ENCODE measurements at regions not wholly inside any gene's neighbourhood (a gene's known extent, or its start where the extent isn't known, plus 50 kb on each side); places are given as distances from the start of the nearest gene placed in this dataset.

DNA sequence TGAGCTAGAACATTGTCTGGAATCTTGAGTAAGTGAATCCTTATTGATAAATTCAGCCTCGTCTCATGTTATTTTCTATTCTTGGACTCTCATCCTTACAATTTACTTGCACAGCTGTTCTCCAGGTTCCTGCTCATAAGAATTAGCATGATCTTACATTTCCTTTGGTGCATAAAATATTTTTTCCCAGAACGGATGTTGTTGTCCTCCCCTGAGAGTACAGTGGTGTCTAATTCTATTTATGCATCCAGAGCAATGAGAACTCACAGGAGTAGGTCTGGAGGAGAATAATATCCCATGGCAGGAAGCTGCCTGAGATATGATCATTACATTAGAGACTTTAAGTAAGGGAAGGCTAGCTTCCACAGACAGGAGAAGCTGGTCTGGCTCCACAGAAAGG lies 178.4 kb upstream of the MAST4 start:
- H3K27ac ChIP-seq (ENCODE audit: low read depth in 2 of 2, low read length in 1 of 2) = no peak overlapping the region
- no peaks in the 10 kb centered on the region for H3K9me2 ChIP-seq
- WGBS (ENCODE audit: low lambda C conversion rate) = 27% methylated on average over 2 of the region's 2 CpGs
- peak; percentile 21 for DNase-seq
- no peaks in the 10 kb centered on the region for H3K4me1 ChIP-seq (ENCODE audit: control insufficient read depth in 1 of 2, insufficient read depth in 2 of 2, low read depth in 1 of 2, low read length in 1 of 2)
- H3K9ac ChIP-seq = no peak overlapping the region
- H4K20me1 ChIP-seq (ENCODE audit: insufficient read depth) = no peaks in the 10 kb centered on the region
- no peaks in the 10 kb centered on the region for H3K36me3 ChIP-seq (replicated peaks in 1 of 2; ENCODE audit: control insufficient read depth in 1 of 2, insufficient read depth in 2 of 2, low read length in 1 of 2)
- no peaks in the 10 kb centered on the region for H3F3A ChIP-seq (replicated peaks; ENCODE audit: insufficient read depth)
- ChIA-PET CTCF (interaction anchor here (1.0 to 1.5 kb wide), 3 partner anchors 19 to 110 kb away, joined by 3 to 4 read pairs (median 3); no protein-coding TSS in a partner anchor), POLR2A (no interaction called here)
- no peaks in the 10 kb centered on the region for H3K9me3 ChIP-seq
- H3K4me3 ChIP-seq (ENCODE audit: low read depth in 2 of 2, low read length in 1 of 2) = no peak overlapping the region
- no peak for TF ChIP-seq GATA2 (CRISPR knock-in tag; IDR thresholded peaks at IDR 0.05)
- TF ChIP-seq TCF12 (IDR thresholded peaks at IDR 0.05) = no peak
- TF ChIP-seq, protein P1, sequence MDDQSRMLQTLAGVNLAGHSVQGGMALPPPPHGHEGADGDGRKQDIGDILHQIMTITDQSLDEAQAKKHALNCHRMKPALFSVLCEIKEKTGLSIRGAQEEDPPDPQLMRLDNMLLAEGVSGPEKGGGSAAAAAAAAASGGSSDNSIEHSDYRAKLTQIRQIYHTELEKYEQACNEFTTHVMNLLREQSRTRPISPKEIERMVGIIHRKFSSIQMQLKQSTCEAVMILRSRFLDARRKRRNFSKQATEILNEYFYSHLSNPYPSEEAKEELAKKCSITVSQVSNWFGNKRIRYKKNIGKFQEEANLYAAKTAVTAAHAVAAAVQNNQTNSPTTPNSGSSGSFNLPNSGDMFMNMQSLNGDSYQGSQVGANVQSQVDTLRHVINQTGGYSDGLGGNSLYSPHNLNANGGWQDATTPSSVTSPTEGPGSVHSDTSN (IDR thresholded peaks at IDR 0.05) = no peak
- TF ChIP-seq RCOR1 (IDR thresholded peaks at IDR 0.05; ENCODE audit: low read length) = no peak
- no peak for TF ChIP-seq ELF1 (IDR thresholded peaks at IDR 0.05)
- TF ChIP-seq RXRA (IDR thresholded peaks at IDR 0.05; ENCODE audit: borderline replicate concordance, low read depth) = no peak
- TF ChIP-seq, protein P2, sequence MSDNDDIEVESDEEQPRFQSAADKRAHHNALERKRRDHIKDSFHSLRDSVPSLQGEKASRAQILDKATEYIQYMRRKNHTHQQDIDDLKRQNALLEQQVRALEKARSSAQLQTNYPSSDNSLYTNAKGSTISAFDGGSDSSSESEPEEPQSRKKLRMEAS (IDR thresholded peaks at IDR 0.05; ENCODE audit: low read depth) = no peak
- TF ChIP-seq, protein P3, sequence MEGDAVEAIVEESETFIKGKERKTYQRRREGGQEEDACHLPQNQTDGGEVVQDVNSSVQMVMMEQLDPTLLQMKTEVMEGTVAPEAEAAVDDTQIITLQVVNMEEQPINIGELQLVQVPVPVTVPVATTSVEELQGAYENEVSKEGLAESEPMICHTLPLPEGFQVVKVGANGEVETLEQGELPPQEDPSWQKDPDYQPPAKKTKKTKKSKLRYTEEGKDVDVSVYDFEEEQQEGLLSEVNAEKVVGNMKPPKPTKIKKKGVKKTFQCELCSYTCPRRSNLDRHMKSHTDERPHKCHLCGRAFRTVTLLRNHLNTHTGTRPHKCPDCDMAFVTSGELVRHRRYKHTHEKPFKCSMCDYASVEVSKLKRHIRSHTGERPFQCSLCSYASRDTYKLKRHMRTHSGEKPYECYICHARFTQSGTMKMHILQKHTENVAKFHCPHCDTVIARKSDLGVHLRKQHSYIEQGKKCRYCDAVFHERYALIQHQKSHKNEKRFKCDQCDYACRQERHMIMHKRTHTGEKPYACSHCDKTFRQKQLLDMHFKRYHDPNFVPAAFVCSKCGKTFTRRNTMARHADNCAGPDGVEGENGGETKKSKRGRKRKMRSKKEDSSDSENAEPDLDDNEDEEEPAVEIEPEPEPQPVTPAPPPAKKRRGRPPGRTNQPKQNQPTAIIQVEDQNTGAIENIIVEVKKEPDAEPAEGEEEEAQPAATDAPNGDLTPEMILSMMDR (IDR thresholded peaks at IDR 0.05) = no peak
- no peak overlapping the region for H2AFZ ChIP-seq (ENCODE audit: low read depth)
- H3K27me3 ChIP-seq (ENCODE audit: insufficient read depth) = no peaks in the 10 kb centered on the region
- no peaks in the 10 kb centered on the region for H3K79me2 ChIP-seq (ENCODE audit: insufficient read depth)
- H3K4me2 ChIP-seq = no peak overlapping the region

DNA sequence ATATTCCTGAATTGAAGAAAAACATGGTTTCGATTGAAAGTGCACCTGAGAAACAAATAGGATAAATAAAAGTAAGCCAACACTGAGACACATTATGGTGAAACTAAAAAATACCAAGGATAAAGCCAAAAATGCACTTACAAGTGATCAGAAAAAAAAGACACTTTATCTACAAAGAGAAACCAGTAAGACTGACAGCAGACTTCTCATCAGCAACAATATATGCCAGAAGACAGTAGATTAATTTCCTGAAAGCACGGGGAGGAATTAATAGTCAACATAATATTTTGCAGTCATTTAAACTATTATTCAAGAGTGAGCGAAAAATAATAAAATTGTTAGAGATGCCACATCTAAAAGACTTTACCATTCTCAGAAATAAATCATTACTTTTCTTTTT lies 172.7 kb upstream of the MAST4 start:
- CTCF ChIA-PET = no interaction called here

More for the DNA sequence above, 172.7 kb upstream of the MAST4 start:
- TF ChIP-seq RAD21 (IDR thresholded peaks at IDR 0.05; ENCODE audit: low read length) (no peak), TEAD4 (IDR thresholded peaks at IDR 0.05; ENCODE audit: borderline replicate concordance, insufficient read depth) (no peak), POLR2AphosphoS5 (IDR thresholded peaks at IDR 0.05; ENCODE audit: low read depth, low read length) (no peak), TAF1 (IDR thresholded peaks at IDR 0.05; ENCODE audit: borderline replicate concordance, low read depth, low read length) (no peak)
- Histone ChIP-seq H2AFZ (ENCODE audit: low read depth) (no peak overlapping the region), H3K4me3 (ENCODE audit: low read depth in 2 of 2, low read length in 1 of 2) (no peak overlapping the region), H3K4me1 (ENCODE audit: control insufficient read depth in 1 of 2, insufficient read depth in 2 of 2, low read depth in 1 of 2, low read length in 1 of 2) (peaks cover 0 to 3% of the 10 kb centered on the region in 2 experiments; a peak in 1 of 4 replicates), H3K36me3 (replicated peaks in 1 of 2; ENCODE audit: control insufficient read depth in 1 of 2, insufficient read depth in 2 of 2, low read length in 1 of 2) (no peaks in the 10 kb centered on the region), H3K9me3 (no peaks in the 10 kb centered on the region), H3K27ac (ENCODE audit: low read depth in 2 of 2, low read length in 1 of 2) (no peak overlapping the region), H3K9me2 (no peaks in the 10 kb centered on the region), H3F3A (replicated peaks; ENCODE audit: insufficient read depth) (no peaks in the 10 kb centered on the region), H3K27me3 (ENCODE audit: insufficient read depth) (no peaks in the 10 kb centered on the region), H3K9ac (no peak overlapping the region), H4K20me1 (ENCODE audit: insufficient read depth) (no peaks in the 10 kb centered on the region), H3K4me2 (no peak overlapping the region), H3K79me2 (ENCODE audit: insufficient read depth) (no peaks in the 10 kb centered on the region)
- DNase-seq = no peak
- WGBS (ENCODE audit: low lambda C conversion rate) = 25% methylated on average over 3 of the region's 3 CpGs
- POLR2A ChIA-PET = no interaction called here
